ENCODE measurements at regions not wholly inside any gene's neighbourhood (a gene's known extent, or its start where the extent isn't known, plus 50 kb on each side); places are given as distances from the start of the nearest gene placed in this dataset.

- TF ChIP-seq, protein P1, sequence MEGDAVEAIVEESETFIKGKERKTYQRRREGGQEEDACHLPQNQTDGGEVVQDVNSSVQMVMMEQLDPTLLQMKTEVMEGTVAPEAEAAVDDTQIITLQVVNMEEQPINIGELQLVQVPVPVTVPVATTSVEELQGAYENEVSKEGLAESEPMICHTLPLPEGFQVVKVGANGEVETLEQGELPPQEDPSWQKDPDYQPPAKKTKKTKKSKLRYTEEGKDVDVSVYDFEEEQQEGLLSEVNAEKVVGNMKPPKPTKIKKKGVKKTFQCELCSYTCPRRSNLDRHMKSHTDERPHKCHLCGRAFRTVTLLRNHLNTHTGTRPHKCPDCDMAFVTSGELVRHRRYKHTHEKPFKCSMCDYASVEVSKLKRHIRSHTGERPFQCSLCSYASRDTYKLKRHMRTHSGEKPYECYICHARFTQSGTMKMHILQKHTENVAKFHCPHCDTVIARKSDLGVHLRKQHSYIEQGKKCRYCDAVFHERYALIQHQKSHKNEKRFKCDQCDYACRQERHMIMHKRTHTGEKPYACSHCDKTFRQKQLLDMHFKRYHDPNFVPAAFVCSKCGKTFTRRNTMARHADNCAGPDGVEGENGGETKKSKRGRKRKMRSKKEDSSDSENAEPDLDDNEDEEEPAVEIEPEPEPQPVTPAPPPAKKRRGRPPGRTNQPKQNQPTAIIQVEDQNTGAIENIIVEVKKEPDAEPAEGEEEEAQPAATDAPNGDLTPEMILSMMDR (IDR thresholded peaks at IDR 0.05), result no peak
- TF ChIP-seq POLR2A (IDR thresholded peaks at IDR 0.05), result no peak
These were observed 171.4 kb downstream of the EDEM1 start for GRCh38 chr3:5358911-5359310.
